ENCODE measurements at regions not wholly inside any gene's neighbourhood (a gene's known extent, or its start where the extent isn't known, plus 50 kb on each side); places are given as distances from the start of the nearest gene placed in this dataset.

GRCh38 chr18:46322411-46322891 lies 218.3 kb downstream of the HAUS1 start:
- H2AFZ ChIP-seq (ENCODE audit: insufficient read depth, low read depth, low read length, poor library complexity, severe bottlenecking), result no peak overlapping the region
- no peak overlapping the region for H3K9ac ChIP-seq (ENCODE audit: low read length)
- ATAC-seq (ENCODE audit: low read depth) (no peak), DNase-seq (no peak)
- Mint-ChIP-seq H3K9me3 (ENCODE audit: insufficient read depth) (no peaks in the 10 kb centered on the region), H3K27me3 (peaks cover 4% of the 10 kb centered on the region), H3K4me1 (peaks cover 8% of the 10 kb centered on the region), H3K4me3 (no peak overlapping the region), H3K27ac (no peak overlapping the region)
- H3K79me2 ChIP-seq (ENCODE audit: control insufficient read depth, insufficient read depth, low read length), result no peaks in the 10 kb centered on the region
- no peaks in the 10 kb centered on the region for H3K36me3 ChIP-seq (replicated peaks in 1 of 2; ENCODE audit: control extremely low read depth in 1 of 2, control insufficient read depth in 1 of 2, extremely low read depth in 1 of 2, insufficient read depth in 2 of 2, low read length in 1 of 2)
- POLR2A ChIA-PET, result no interaction called here
- no peak for TF ChIP-seq EZH2 (IDR thresholded peaks at IDR 0.05; ENCODE audit: borderline replicate concordance, insufficient read depth, low read depth, low read length, poor library complexity, severe bottlenecking)
- TF ChIP-seq CTCF (IDR thresholded peaks at IDR 0.05), result no peak
- no peaks in the 10 kb centered on the region for H3K9me3 ChIP-seq (ENCODE audit: control extremely low read depth in 1 of 3, control insufficient read depth in 2 of 3, insufficient read depth in 1 of 3, low read length in 2 of 3)
- H3K4me1 ChIP-seq (ENCODE audit: control insufficient read depth in 2 of 2, insufficient read depth in 2 of 2, low read length in 2 of 2), result peaks cover 4 to 8% of the 10 kb centered on the region in 2 donors
- no peaks in the 10 kb centered on the region for H3K27me3 ChIP-seq (replicated peaks in 1 of 4; ENCODE audit: control extremely low read depth in 1 of 4, control insufficient read depth in 3 of 4, insufficient read depth in 4 of 4, low read length in 3 of 4)
- H4K20me1 ChIP-seq (ENCODE audit: control insufficient read depth, insufficient read depth, low read length, poor library complexity, severe bottlenecking), result no peaks in the 10 kb centered on the region
- H3K27ac ChIP-seq (ENCODE audit: low read length in 2 of 2), result no peak overlapping the region
- CTCF ChIA-PET, result no interaction called here
- WGBS (ENCODE audit: insufficient coverage), result 98% methylated on average over 9 of the region's 13 CpGs
- no peak overlapping the region for H3K4me2 ChIP-seq (replicated peaks; ENCODE audit: low read depth, low read length, poor library complexity, severe bottlenecking)
- no peak overlapping the region for H3K4me3 ChIP-seq (ENCODE audit: control extremely low read depth in 1 of 5, extremely low read depth in 1 of 5, insufficient read depth in 1 of 5, low read depth in 2 of 5, low read length in 4 of 5)
- intact Hi-C loops (cut with micrococcal nuclease), result no loop called here

DNA sequence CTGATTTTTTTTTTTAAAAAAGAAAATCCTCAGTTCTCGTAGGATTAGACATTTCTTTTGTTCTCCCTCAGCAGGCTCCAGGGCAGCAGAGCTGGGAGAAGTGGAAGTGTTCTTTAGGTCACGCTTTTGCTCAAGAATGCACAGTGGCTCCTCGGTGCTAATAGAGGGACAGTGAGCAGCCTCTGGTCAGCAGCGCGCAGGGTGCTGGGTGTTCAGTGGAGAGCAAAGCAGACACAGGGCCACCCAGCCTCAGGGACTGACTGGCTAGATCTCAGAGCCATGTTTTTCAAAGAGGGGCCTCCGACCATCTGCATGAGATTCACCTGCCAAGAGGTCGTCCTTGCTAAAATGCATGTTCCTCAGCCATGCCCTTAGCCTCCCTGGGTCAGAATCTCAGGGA lies 218.8 kb downstream of the HAUS1 start:
- H3K4me1 Mint-ChIP-seq, result peaks cover 8% of the 10 kb centered on the region
- ChIA-PET CTCF (no interaction called here), POLR2A (no interaction called here)
- Histone ChIP-seq H3K4me3 (ENCODE audit: control extremely low read depth in 1 of 5, extremely low read depth in 1 of 5, insufficient read depth in 1 of 5, low read depth in 2 of 5, low read length in 4 of 5) (no peak overlapping the region), H3K4me1 (ENCODE audit: control insufficient read depth in 2 of 2, insufficient read depth in 2 of 2, low read length in 2 of 2) (peaks cover 4 to 8% of the 10 kb centered on the region in 2 donors), H3K9ac (ENCODE audit: low read length) (no peak overlapping the region), H3K27me3 (replicated peaks in 1 of 4; ENCODE audit: control extremely low read depth in 1 of 4, control insufficient read depth in 3 of 4, insufficient read depth in 4 of 4, low read length in 3 of 4) (no peaks in the 10 kb centered on the region), H3K36me3 (replicated peaks in 1 of 2; ENCODE audit: control extremely low read depth in 1 of 2, control insufficient read depth in 1 of 2, extremely low read depth in 1 of 2, insufficient read depth in 2 of 2, low read length in 1 of 2) (no peaks in the 10 kb centered on the region), H3K79me2 (ENCODE audit: control insufficient read depth, insufficient read depth, low read length) (no peaks in the 10 kb centered on the region), H3K9me3 (ENCODE audit: control extremely low read depth in 1 of 3, control insufficient read depth in 2 of 3, insufficient read depth in 1 of 3, low read length in 2 of 3) (no peaks in the 10 kb centered on the region), H2AFZ (ENCODE audit: insufficient read depth, low read depth, low read length, poor library complexity, severe bottlenecking) (no peak overlapping the region), H3K4me2 (replicated peaks; ENCODE audit: low read depth, low read length, poor library complexity, severe bottlenecking) (no peak overlapping the region), H3K27ac (ENCODE audit: low read length in 2 of 2) (no peak overlapping the region), H4K20me1 (ENCODE audit: control insufficient read depth, insufficient read depth, low read length, poor library complexity, severe bottlenecking) (no peaks in the 10 kb centered on the region)
- WGBS (ENCODE audit: insufficient coverage), result 95% methylated on average over 5 of the region's 7 CpGs
- H3K4me3 Mint-ChIP-seq, result no peak overlapping the region
- H3K9me3 Mint-ChIP-seq (ENCODE audit: insufficient read depth), result no peaks in the 10 kb centered on the region
- DNase-seq (no peak), ATAC-seq (ENCODE audit: low read depth) (no peak)
- intact Hi-C loops (cut with micrococcal nuclease), result no loop called here
- H3K27ac Mint-ChIP-seq, result no peak overlapping the region
- TF ChIP-seq CTCF (IDR thresholded peaks at IDR 0.05) (no peak), EZH2 (IDR thresholded peaks at IDR 0.05; ENCODE audit: borderline replicate concordance, insufficient read depth, low read depth, low read length, poor library complexity, severe bottlenecking) (no peak)
- peaks cover 4% of the 10 kb centered on the region for H3K27me3 Mint-ChIP-seq

All from B cell (primary cell).